GM13976 (cell line): ENCODE measurements at regions not wholly inside any gene's neighbourhood (a gene's known extent, or its start where the extent isn't known, plus 50 kb on each side); places are given as distances from the start of the nearest gene placed in this dataset.

Experiments used
- DNase-seq: peaks from one replicate; pipeline ENCODE4 v3.0.0; 2012; ENCODE audit warnings: low spot score
- CTCF ChIP-seq: IDR thresholded peaks from 2 replicates; pipeline ENCODE4 v1.5.1; 2012; ENCODE audit warnings: borderline replicate concordance, mild to moderate bottlenecking; ENCODE audit not compliant: insufficient read depth; ENCODE audit errors: extremely low read depth, missing control alignments, control extremely low read depth
- in situ Hi-C: fragments of 300-500 bp; cut with MboI; formaldehyde crosslinking; loops from one replicate; pipeline ENCODE4 v1.12.0; 2022; ENCODE audit warnings: low sequenced_read_pairs, mixed read lengths, inconsistent platforms; ENCODE audit not compliant: unreplicated experiment

GRCh38 chr18:71352618-71353017 lies 1063.8 kb downstream of the SOCS6 start:
- in situ Hi-C loops = no loop called here
- no peak for DNase-seq
- no peak for TF ChIP-seq CTCF

GRCh38 chr18:71336576-71337210 lies 1047.8 kb downstream of the SOCS6 start:
- no peak for DNase-seq
- in situ Hi-C loops = no loop called here
- no peak for TF ChIP-seq CTCF

GRCh38 chr18:71329563-71329962 lies 1040.7 kb downstream of the SOCS6 start:
- TF ChIP-seq CTCF = no peak
- DNase-seq = no peak
- in situ Hi-C loops = no loop called here

- in situ Hi-C loops = no loop called here
- DNase-seq = no peak
- no peak for TF ChIP-seq CTCF
These were observed 1040.3 kb downstream of the SOCS6 start for GRCh38 chr18:71329114-71329513.

GRCh38 chr18:71327850-71328249 lies 1039.0 kb downstream of the SOCS6 start:
- DNase-seq = no peak
- TF ChIP-seq CTCF = no peak

GRCh38 chr18:71327441-71327840 lies 1038.6 kb downstream of the SOCS6 start:
- no peak for DNase-seq
- TF ChIP-seq CTCF = no peak
- in situ Hi-C loops = no loop called here

More at GRCh38 chr18:71327850-71328249, 1039.0 kb downstream of the SOCS6 start:
- in situ Hi-C loops = no loop called here
